GM18909 (cell line): ENCODE measurements at regions not wholly inside any gene's neighbourhood (a gene's known extent, or its start where the extent isn't known, plus 50 kb on each side); places are given as distances from the start of the nearest gene placed in this dataset.

ENCODE experiments used
- ATAC-seq: cut with Tn5 transposase; IDR thresholded peaks from one replicate; pipeline ENCODE4 v1.9.1; 2021; ENCODE audit warnings: mild to moderate bottlenecking; ENCODE audit not compliant: unreplicated experiment, poor library complexity

- no peak for ATAC-seq
Observed at GRCh38 chr12:75974323-75975187, 57.0 kb downstream of the PHLDA1 start.

GRCh38 chr12:75971253-75971652, 60.3 kb downstream of the PHLDA1 start:
- ATAC-seq, result no peak

- no peak for ATAC-seq
Observed at GRCh38 chr12:75970310-75970709, 61.3 kb downstream of the PHLDA1 start.

- no peak for ATAC-seq
Observed at GRCh38 chr12:75969768-75970167, 61.8 kb downstream of the PHLDA1 start.

- no peak for ATAC-seq
Observed at GRCh38 chr12:75965661-75966060, 65.9 kb downstream of the PHLDA1 start.

- ATAC-seq, result peak; percentile 58
Observed at GRCh38 chr12:75964150-75964549, 67.4 kb downstream of the PHLDA1 start.

- no peak for ATAC-seq
Observed at GRCh38 chr12:75961878-75962277, 69.7 kb downstream of the PHLDA1 start.

- ATAC-seq, result no peak
Observed at GRCh38 chr12:75960954-75961661, 70.5 kb downstream of the PHLDA1 start.

GRCh38 chr12:75960086-75960910, 71.3 kb downstream of the PHLDA1 start:
- peak; percentile 59 for ATAC-seq

- ATAC-seq, result no peak
Observed at GRCh38 chr12:75959506-75959905, 72.1 kb downstream of the PHLDA1 start.

GRCh38 chr12:75959060-75959459, 72.5 kb downstream of the PHLDA1 start:
- ATAC-seq, result no peak

GRCh38 chr12:75955251-75955650, 76.3 kb downstream of the PHLDA1 start:
- ATAC-seq, result no peak

GRCh38 chr12:75954749-75955148, 76.8 kb downstream of the PHLDA1 start:
- ATAC-seq, result no peak

GRCh38 chr12:75954041-75954440, 77.5 kb downstream of the PHLDA1 start:
- ATAC-seq, result no peak

- ATAC-seq, result no peak
Observed at GRCh38 chr12:75953312-75953906, 78.2 kb downstream of the PHLDA1 start.

- ATAC-seq, result no peak
Observed at GRCh38 chr12:75951399-75952278, 79.9 kb downstream of the PHLDA1 start.

- no peak for ATAC-seq
Observed at GRCh38 chr12:75947156-75947723, 84.3 kb downstream of the PHLDA1 start.

GRCh38 chr12:75945581-75945980, 86.0 kb downstream of the PHLDA1 start:
- no peak for ATAC-seq

GRCh38 chr12:75944905-75945432, 86.6 kb downstream of the PHLDA1 start:
- no peak for ATAC-seq
